OCI-LY7 (cell line): ENCODE measurements at regions not wholly inside any gene's neighbourhood (a gene's known extent, or its start where the extent isn't known, plus 50 kb on each side); places are given as distances from the start of the nearest gene placed in this dataset.

Experiments
- BruUV-seq: library from RNA; stranded (reverse); fragments of 400-500 nt; replicated peaks from 2 replicates; lab custom pipeline; 2021; lab: Mats Ljungman, UMichigan
- CTCF ChIA-PET: fragments of 300-600 bp; sonication (Branson Sonifier 250); formaldehyde crosslinking; loops from one replicate; lab custom pipeline; 2022; ENCODE audit warnings: antibody characterized with exemption; ENCODE audit not compliant: unreplicated experiment; lab: Charles Lee
- POLR2A ChIA-PET: fragments of 300-600 bp; sonication (Branson Sonifier 250); formaldehyde crosslinking; loops from one replicate; lab custom pipeline; 2022; ENCODE audit warnings: antibody characterized with exemption; lab: Charles Lee
- DNase-seq: peaks from one replicate; pipeline ENCODE4 v3.0.0-alpha.2; 2015; ENCODE audit warnings: low spot score
- H2AFZ ChIP-seq: fragments of 200-600 bp; sonication (generic), shearing (Covaris generic); 2 replicates; pipeline ENCODE4 v1.6.1; 2014; ENCODE audit warnings: mild to moderate bottlenecking, antibody characterized with exemption, low read length, moderate library complexity
- H3K27ac ChIP-seq: fragments of 200-600 bp; sonication (generic); 2 replicates; pipeline ENCODE4 v1.5.1; 2014; ENCODE audit warnings: mixed run types, low read depth, mild to moderate bottlenecking, moderate library complexity, low read length, inconsistent platforms; ENCODE audit not compliant: poor library complexity, severe bottlenecking
- H3K36me3 ChIP-seq: fragments of 200-600 bp; sonication (generic); 2 replicates; pipeline ENCODE4 v1.6.1; 2014; ENCODE audit warnings: mild to moderate bottlenecking, antibody characterized with exemption, low read length, moderate library complexity, mixed read lengths; ENCODE audit not compliant: insufficient read depth
- H3K4me1 ChIP-seq: fragments of 200-600 bp; sonication (generic); 2 replicates; pipeline ENCODE4 v1.5.1; 2014; ENCODE audit warnings: mild to moderate bottlenecking, low read length; ENCODE audit not compliant: insufficient read depth, poor library complexity, severe bottlenecking
- H3K4me2 ChIP-seq: fragments of 200-600 bp; sonication (generic); 2 replicates; pipeline ENCODE4 v1.6.1; 2014; ENCODE audit warnings: mild to moderate bottlenecking, low read length
- H3K4me3 ChIP-seq: fragments of 200-600 bp; sonication (generic); 2 replicates; pipeline ENCODE4 v1.5.1; 2014; ENCODE audit warnings: mild to moderate bottlenecking, low read depth, low read length; ENCODE audit not compliant: poor library complexity, severe bottlenecking
- H3K79me2 ChIP-seq: fragments of 200-600 bp; sonication (generic); 2 replicates; pipeline ENCODE4 v1.6.1; 2016; ENCODE audit warnings: low read depth, mild to moderate bottlenecking, low read length, moderate library complexity, mixed read lengths; ENCODE audit not compliant: insufficient read depth
- H3K9me2 ChIP-seq: fragments of 200-600 bp; sonication (generic); 2 replicates; pipeline ENCODE4 v1.6.1; 2016; ENCODE audit warnings: mild to moderate bottlenecking, low read length, mixed read lengths; ENCODE audit not compliant: insufficient read depth
- H3K9me3 ChIP-seq: fragments of 200-600 bp; sonication (generic); 2 replicates; pipeline ENCODE4 v1.6.1; 2014; ENCODE audit warnings: mild to moderate bottlenecking, mixed run types, low read length, mixed read lengths
- H4K20me1 ChIP-seq: fragments of 200-600 bp; sonication (generic); 2 replicates; pipeline ENCODE4 v1.6.1; 2014; ENCODE audit warnings: mild to moderate bottlenecking, antibody characterized with exemption, low read length, moderate library complexity, mixed read lengths; ENCODE audit not compliant: insufficient read depth
- EZH2phosphoT487 ChIP-seq: fragments of 200-600 bp; sonication (generic); IDR thresholded peaks from 2 replicates; pipeline ENCODE4 v1.6.1; 2018; ENCODE audit warnings: low read depth, borderline replicate concordance, mild to moderate bottlenecking, mixed run types, antibody characterized with exemption, low read length, moderate library complexity, mixed read lengths
- intact Hi-C: fragments of 100-400 bp; cut with micrococcal nuclease; formaldehyde crosslinking; loops from one replicate; pipeline ENCODE4 v1.10.0; 2022; ENCODE audit not compliant: unreplicated experiment
- TF ChIP-seq, protein P1 (sequence below): fragments of 200-600 bp; sonication (generic); conservative IDR thresholded peaks from 2 replicates; pipeline ENCODE4 v1.5.1; 2014; ENCODE audit warnings: mild to moderate bottlenecking, antibody characterized with exemption, low read length, moderate library complexity, mixed read lengths

DNA sequence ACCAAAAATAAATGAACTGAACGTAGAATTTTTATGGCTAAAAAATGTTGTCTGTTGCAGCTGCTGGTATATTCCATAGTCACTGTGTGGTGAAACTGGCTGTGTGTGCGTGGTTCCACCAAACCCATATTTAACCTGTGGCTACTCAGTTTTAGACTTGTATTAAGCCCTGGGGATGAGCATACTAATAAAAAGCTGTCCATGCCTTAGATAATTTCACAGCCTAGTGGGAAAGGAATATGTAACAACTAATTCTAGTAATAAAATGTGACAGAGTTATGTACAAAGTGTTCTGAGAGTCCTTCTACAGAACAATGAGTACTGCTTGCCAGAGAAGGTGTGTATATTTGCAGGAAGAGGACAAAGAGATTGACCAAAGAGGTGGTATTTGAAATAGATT lies 125.5 kb downstream of the TMTC3 start:
- ChIA-PET CTCF (no interaction called here), POLR2A (interaction anchor here (0.6 kb wide), 1 partner anchor 549 kb away, joined by 6 read pairs; no protein-coding TSS in a partner anchor)
- no peak overlapping the region for H3K4me3 ChIP-seq
- no TSS peak for BruUV-seq
- H3K9me2 ChIP-seq = no peaks in the 10 kb centered on the region
- H3K4me2 ChIP-seq = no peak overlapping the region
- TF ChIP-seq EZH2phosphoT487 = no peak
- TF ChIP-seq, protein P1, sequence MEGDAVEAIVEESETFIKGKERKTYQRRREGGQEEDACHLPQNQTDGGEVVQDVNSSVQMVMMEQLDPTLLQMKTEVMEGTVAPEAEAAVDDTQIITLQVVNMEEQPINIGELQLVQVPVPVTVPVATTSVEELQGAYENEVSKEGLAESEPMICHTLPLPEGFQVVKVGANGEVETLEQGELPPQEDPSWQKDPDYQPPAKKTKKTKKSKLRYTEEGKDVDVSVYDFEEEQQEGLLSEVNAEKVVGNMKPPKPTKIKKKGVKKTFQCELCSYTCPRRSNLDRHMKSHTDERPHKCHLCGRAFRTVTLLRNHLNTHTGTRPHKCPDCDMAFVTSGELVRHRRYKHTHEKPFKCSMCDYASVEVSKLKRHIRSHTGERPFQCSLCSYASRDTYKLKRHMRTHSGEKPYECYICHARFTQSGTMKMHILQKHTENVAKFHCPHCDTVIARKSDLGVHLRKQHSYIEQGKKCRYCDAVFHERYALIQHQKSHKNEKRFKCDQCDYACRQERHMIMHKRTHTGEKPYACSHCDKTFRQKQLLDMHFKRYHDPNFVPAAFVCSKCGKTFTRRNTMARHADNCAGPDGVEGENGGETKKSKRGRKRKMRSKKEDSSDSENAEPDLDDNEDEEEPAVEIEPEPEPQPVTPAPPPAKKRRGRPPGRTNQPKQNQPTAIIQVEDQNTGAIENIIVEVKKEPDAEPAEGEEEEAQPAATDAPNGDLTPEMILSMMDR = no peak
- H3K9me3 ChIP-seq = no peaks in the 10 kb centered on the region
- no peak for DNase-seq
- no peaks in the 10 kb centered on the region for H3K36me3 ChIP-seq
- no peaks in the 10 kb centered on the region for H3K4me1 ChIP-seq
- intact Hi-C loops = no loop called here
- no peak overlapping the region for H2AFZ ChIP-seq
- no peaks in the 10 kb centered on the region for H3K79me2 ChIP-seq
- no peaks in the 10 kb centered on the region for H4K20me1 ChIP-seq
- no peak overlapping the region for H3K27ac ChIP-seq

DNA sequence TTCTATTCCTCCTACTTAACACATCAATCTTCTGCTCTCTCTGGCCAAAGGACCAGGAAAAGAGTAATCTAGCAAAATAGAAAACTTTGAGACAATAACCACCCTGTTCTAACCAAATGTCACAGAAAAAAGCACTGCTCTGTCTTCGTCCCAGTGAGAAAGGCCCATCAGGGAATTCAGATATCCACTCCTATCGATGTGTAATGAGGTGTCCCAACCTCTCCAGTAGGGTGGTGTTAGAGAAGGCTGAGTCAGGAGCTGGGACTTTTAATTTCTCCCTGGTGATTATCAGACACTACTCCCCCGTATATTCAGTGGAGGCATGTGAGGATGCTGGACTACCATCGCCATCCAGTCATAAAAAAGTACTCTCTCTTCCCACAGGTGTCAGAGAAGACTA lies 130.3 kb downstream of the TMTC3 start:
- Histone ChIP-seq H3K36me3 (no peaks in the 10 kb centered on the region), H3K4me3 (no peak overlapping the region), H3K4me2 (no peak overlapping the region), H3K4me1 (no peaks in the 10 kb centered on the region), H2AFZ (no peak overlapping the region), H4K20me1 (no peaks in the 10 kb centered on the region), H3K79me2 (no peaks in the 10 kb centered on the region), H3K9me2 (no peaks in the 10 kb centered on the region), H3K27ac (no peak overlapping the region), H3K9me3 (no peaks in the 10 kb centered on the region)
- CTCF ChIA-PET = no interaction called here
- intact Hi-C loops = no loop called here
- no TSS peak for BruUV-seq
- DNase-seq = no peak
- POLR2A ChIA-PET = no interaction called here
- TF ChIP-seq, protein P1 = no peak
- TF ChIP-seq EZH2phosphoT487 = no peak

DNA sequence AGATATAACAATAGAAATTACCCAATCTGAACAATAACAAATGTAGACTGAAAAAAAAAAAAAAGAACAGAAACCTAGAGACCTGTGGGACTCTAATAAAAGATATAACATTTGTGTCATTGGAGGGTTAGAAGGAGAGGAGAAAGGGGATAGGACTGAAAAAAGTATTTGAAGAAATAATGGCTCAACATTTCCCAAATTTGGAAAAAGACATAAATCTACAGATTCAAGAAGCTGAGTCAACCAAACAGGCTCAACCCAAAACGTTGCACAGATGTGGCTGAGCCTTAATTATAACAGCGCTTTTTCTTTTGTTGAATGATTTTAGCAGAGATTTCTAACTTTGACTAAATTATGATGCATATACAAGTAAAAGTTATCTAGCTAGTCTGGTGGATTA lies 131.3 kb downstream of the TMTC3 start:
- Histone ChIP-seq H3K9me3 (no peaks in the 10 kb centered on the region), H2AFZ (no peak overlapping the region), H3K79me2 (no peaks in the 10 kb centered on the region), H3K4me3 (no peak overlapping the region), H3K4me1 (no peaks in the 10 kb centered on the region), H3K9me2 (no peaks in the 10 kb centered on the region), H3K27ac (no peak overlapping the region), H4K20me1 (no peaks in the 10 kb centered on the region), H3K36me3 (no peaks in the 10 kb centered on the region), H3K4me2 (no peak overlapping the region)
- intact Hi-C loops = no loop called here
- ChIA-PET POLR2A (interaction anchor here (0.7 kb wide), 2 partner anchors 15 to 47 kb away, joined by 3 read pairs; no protein-coding TSS in a partner anchor), CTCF (no interaction called here)
- BruUV-seq = no TSS peak
- no peak for TF ChIP-seq EZH2phosphoT487
- TF ChIP-seq, protein P1 = no peak
- DNase-seq = no peak
